ENCODE measurements at regions not wholly inside any gene's neighbourhood (a gene's known extent, or its start where the extent isn't known, plus 50 kb on each side); places are given as distances from the start of the nearest gene placed in this dataset.

DNA sequence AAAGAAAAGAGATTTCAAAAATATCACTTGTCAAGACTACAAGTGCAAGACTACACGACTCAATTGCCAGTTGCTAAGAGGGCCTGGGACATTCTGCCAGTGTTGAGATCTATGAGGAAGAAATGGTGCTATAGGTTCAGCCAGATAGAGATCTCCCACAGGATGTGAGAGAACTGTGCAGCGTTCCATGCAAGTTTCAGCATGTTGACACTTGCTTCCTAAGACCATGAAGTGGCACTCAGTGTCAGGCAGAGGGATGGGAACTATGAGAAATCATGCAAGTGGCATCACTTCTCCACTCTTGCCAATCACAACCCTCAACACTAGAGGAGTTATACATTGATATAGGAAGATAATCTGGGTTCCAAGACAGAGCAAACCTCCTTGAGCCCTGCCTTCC, 210.3 kb downstream of the CHRM2 start:
- DNase-seq (ENCODE audit: low spot score in 2 of 2): no peak
- WGBS, 2 donors: 49 to 77% methylated on average over 2 of the region's 2 CpGs
- no peak overlapping the region for H3K4me3 ChIP-seq (ENCODE audit: low read depth, poor library complexity, severe bottlenecking)
- intact Hi-C loops (cut with DNase I; ENCODE audit: low total_unique reads): no loop called here
- no peak for TF ChIP-seq POLR2A (IDR thresholded peaks at IDR 0.05)
- TF ChIP-seq, protein P1, sequence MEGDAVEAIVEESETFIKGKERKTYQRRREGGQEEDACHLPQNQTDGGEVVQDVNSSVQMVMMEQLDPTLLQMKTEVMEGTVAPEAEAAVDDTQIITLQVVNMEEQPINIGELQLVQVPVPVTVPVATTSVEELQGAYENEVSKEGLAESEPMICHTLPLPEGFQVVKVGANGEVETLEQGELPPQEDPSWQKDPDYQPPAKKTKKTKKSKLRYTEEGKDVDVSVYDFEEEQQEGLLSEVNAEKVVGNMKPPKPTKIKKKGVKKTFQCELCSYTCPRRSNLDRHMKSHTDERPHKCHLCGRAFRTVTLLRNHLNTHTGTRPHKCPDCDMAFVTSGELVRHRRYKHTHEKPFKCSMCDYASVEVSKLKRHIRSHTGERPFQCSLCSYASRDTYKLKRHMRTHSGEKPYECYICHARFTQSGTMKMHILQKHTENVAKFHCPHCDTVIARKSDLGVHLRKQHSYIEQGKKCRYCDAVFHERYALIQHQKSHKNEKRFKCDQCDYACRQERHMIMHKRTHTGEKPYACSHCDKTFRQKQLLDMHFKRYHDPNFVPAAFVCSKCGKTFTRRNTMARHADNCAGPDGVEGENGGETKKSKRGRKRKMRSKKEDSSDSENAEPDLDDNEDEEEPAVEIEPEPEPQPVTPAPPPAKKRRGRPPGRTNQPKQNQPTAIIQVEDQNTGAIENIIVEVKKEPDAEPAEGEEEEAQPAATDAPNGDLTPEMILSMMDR (IDR thresholded peaks at IDR 0.05): no peak

DNA sequence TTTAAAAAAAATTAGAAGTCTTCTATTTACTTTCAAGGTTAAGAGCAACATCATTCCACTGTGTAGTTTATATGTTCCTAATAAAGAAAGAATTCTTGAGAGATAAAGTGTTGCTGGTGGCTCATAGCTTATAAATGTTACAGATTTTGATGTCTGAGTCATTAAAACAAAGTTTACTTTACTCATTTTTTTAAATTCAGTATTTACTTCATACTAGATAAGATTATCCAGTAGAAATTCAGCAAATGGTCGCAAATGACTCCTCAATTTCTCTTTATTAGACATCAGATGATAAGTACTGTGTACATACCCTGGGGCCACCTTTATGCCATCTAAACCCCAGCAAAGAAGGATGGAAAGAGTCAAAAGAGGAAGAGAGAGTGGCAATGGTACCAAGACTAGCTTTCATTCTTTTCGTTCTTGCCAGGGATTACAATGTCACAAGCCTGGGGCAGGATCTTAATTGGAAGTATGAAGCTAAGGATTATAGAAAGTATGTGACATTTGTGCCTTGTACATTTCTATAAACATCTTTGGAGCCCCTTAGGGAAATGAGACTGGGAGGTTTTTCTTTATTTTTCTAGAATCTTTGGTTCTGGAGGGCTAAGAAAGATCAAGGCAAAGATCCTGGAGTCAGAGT, 206.1 kb downstream of the CHRM2 start:
- WGBS, 2 donors: 82 to 87% methylated on average over 2 of the region's 2 CpGs
- no peak for DNase-seq (ENCODE audit: low spot score in 2 of 2)
- intact Hi-C loops (cut with DNase I; ENCODE audit: low total_unique reads): no loop called here
- TF ChIP-seq, protein P1 (IDR thresholded peaks at IDR 0.05): no peak
- no peak for TF ChIP-seq POLR2A (IDR thresholded peaks at IDR 0.05)
- no peak overlapping the region for H3K4me3 ChIP-seq (ENCODE audit: low read depth, poor library complexity, severe bottlenecking)

DNA sequence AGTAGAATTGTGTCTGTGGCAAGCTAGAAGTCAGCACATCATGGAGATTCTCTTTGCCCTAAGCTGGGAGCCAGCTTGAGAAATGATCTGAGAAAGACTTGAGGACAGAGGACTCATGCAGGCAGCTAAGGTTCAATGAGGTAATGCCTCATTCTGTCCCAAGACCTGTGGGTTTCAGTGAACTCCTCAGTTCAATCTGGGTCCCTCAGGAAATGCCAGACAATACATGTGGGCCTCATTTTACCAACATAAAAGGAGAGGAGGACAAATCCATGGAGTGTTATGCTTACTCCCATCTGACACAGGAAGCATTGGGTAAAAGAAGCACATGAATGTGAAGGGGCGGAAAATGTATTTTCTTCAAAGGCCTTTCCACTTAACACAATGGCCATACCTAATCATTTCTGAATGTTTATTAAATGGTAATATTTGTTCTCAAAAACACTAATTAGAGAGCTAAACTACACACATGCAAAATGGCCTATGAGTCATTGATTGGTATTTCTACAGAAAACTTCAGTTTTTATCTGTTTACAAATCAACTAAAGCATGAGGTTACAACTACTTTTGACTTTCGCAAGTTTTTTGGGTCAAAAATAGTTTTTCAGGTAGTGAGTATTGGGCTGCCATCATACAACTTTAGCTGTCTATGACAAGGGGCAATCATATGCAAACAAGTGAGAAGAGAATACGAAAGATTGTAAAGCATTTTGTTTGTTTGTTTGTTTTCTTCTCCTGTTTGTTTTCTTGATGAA, 205.3 kb downstream of the CHRM2 start:
- intact Hi-C loops (cut with DNase I; ENCODE audit: low total_unique reads): no loop called here
- no peak for TF ChIP-seq POLR2A (IDR thresholded peaks at IDR 0.05)
- TF ChIP-seq, protein P1 (IDR thresholded peaks at IDR 0.05): no peak
- 91 to 95% methylated on average over 3 of the region's 3 CpGs for WGBS, 2 donors
- H3K4me3 ChIP-seq (ENCODE audit: low read depth, poor library complexity, severe bottlenecking): no peak overlapping the region
- no peak for DNase-seq (ENCODE audit: low spot score in 2 of 2)

Data from lower leg skin (tissue), 4 donors.